ENCODE measurements at regions not wholly inside any gene's neighbourhood (a gene's known extent, or its start where the extent isn't known, plus 50 kb on each side); places are given as distances from the start of the nearest gene placed in this dataset.

- no peak overlapping the region for H3K4me3 ChIP-seq (ENCODE audit: low read depth, low read length)
- TF ChIP-seq CTCF (IDR thresholded peaks at IDR 0.05; ENCODE audit: low read depth, low read length, missing control alignments): no peak
- DNase-seq (ENCODE audit: low read depth): no peak
Observed at GRCh38 chr20:4480104-4480503, 206.2 kb upstream of the PRNP start.

DNA sequence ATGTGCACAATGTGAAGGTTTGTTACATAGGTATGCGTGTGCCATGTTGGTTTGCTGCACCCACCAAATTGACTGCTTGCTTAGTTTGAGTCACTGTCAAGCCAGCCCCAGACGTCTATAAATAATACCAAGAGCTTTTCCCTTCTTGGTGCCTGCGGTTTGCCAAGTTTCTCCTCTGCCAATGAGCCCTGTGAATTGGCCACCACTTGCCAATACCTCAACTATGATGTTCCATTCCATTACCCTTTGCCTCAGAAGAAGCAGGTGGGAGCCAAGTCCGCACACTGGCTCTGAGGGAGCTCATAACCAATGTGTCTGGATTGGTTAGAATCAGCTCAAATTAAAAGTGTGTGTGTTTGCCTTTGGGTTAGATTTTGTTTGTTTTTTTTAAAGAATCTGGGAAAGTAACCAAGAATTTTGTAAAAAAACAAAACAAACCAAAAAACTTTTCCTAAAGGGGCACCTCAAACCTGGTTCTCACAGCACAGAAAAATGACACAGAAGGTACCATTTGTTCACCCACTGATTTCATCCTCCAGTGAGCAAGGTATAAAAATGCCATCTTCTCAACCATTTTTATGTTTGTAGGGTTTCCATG is 209.3 kb upstream of the PRNP start:
- no peak overlapping the region for H3K4me3 ChIP-seq (ENCODE audit: low read depth, low read length)
- no peak for TF ChIP-seq CTCF (IDR thresholded peaks at IDR 0.05; ENCODE audit: low read depth, low read length, missing control alignments)
- no peak for DNase-seq (ENCODE audit: low read depth)

GRCh38 chr20:4472906-4473305 is 213.3 kb upstream of the PRNP start:
- DNase-seq (ENCODE audit: low read depth): no peak
- TF ChIP-seq CTCF (IDR thresholded peaks at IDR 0.05; ENCODE audit: low read depth, low read length, missing control alignments): no peak
- no peak overlapping the region for H3K4me3 ChIP-seq (ENCODE audit: low read depth, low read length)

GRCh38 chr20:4471221-4471620 is 215.0 kb upstream of the PRNP start:
- no peak for DNase-seq (ENCODE audit: low read depth)
- no peak overlapping the region for H3K4me3 ChIP-seq (ENCODE audit: low read depth, low read length)
- no peak for TF ChIP-seq CTCF (IDR thresholded peaks at IDR 0.05; ENCODE audit: low read depth, low read length, missing control alignments)

DNA sequence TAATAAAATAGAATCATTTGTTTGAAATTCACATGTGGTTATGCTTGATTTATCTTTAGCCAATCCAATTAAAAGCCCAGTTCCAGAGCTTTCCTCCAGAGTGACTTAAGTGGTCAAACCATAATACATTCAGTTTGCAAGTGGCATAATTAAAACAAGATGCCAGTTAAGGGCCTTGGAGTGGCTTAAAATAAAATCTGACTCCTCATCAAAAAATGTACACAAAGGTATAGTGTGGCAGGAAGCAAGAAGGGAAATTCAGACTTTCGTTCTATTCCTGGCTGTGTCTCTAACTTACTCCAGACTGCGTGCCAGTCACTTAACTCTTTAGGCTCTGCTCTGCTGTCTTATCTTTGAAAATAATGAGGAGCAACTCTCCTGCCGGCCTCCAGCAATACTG is 215.9 kb upstream of the PRNP start:
- no peak for TF ChIP-seq CTCF (IDR thresholded peaks at IDR 0.05; ENCODE audit: low read depth, low read length, missing control alignments)
- no peak for DNase-seq (ENCODE audit: low read depth)
- no peak overlapping the region for H3K4me3 ChIP-seq (ENCODE audit: low read depth, low read length)

GRCh38 chr20:4469910-4470309 is 216.3 kb upstream of the PRNP start:
- no peak for DNase-seq (ENCODE audit: low read depth)
- no peak overlapping the region for H3K4me3 ChIP-seq (ENCODE audit: low read depth, low read length)
- no peak for TF ChIP-seq CTCF (IDR thresholded peaks at IDR 0.05; ENCODE audit: low read depth, low read length, missing control alignments)

DNA sequence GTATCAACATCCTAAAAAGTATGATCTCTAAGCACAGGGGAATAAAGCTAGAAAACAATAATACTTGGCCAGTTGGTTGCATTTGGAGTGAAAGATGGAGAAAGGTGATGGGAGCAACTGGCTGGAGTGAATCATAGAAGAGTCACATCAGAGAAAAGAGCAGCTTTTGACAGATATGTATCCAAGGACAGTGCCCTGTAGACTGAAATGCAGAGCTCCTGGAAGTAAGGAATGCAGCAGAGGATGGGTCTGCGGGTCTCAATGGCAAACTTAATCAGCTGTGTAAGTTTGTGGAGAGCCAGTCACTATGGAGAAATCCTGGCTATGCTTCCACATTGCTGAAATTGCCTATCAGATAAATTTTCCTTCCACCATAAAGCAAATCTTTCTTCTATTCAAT is 218.1 kb upstream of the PRNP start:
- no peak for TF ChIP-seq CTCF (IDR thresholded peaks at IDR 0.05; ENCODE audit: low read depth, low read length, missing control alignments)
- no peak for DNase-seq (ENCODE audit: low read depth)
- no peak overlapping the region for H3K4me3 ChIP-seq (ENCODE audit: low read depth, low read length)
